D721Med (cell line): ENCODE measurements at regions not wholly inside any gene's neighbourhood (a gene's known extent, or its start where the extent isn't known, plus 50 kb on each side); places are given as distances from the start of the nearest gene placed in this dataset.
"Not testable (repeated sequence)": the region's sequence is repeated elsewhere in the genome, so short reads cannot be mapped to it uniquely, and the experiment has no call there.

Experiments used
- DNase-seq: peaks from one replicate; pipeline ENCODE4 v3.0.0; 2011; ENCODE audit warnings: low spot score; ENCODE audit not compliant: insufficient read length
- FAIRE-seq: peaks from 2 replicates; lab custom pipeline; 2011; peaks lifted over from hg19 to GRCh38; lab: Jason Lieb, UNC
- CTCF ChIP-seq: IDR thresholded peaks from 2 replicates; pipeline ENCODE4 v1.5.1; 2012; ENCODE audit warnings: mild to moderate bottlenecking, control low read depth; ENCODE audit not compliant: insufficient read depth; ENCODE audit errors: missing control alignments

GRCh38 chr10:27360581-27361172 lies 120.1 kb upstream of the ACBD5 start:
- FAIRE-seq (no peak), DNase-seq (peak; percentile 6)
- TF ChIP-seq CTCF: peak; percentile 98

DNA sequence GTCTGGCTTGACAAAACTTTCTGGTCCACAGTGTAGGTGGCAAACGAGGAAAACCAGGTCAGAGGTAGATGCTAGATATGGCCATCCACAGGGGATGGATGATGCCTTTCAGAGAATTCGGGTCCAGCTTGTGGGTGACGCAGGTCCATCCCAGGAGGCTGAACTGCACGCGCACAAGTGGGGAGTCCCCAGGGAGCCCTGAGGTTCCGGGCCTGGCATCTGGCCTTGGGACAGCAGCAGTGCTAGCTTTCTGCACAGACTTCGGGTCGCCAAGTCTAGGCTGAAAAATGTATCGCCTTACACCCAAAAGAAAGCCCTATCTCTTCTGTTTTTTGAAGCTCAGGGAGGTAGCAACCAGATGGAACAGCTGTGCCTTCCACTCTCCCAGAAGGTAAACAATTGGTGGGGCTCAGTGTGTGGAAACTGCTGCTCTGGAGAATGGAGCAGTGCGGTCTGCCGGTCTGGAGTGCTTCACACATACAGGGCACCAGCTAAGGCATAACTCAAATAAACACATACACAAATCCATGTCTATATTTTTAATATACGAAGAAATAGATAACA lies 119.3 kb upstream of the ACBD5 start:
- DNase-seq (no peak), FAIRE-seq (no peak)
- TF ChIP-seq CTCF: no peak

GRCh38 chr10:27356738-27357137 lies 116.1 kb upstream of the ACBD5 start:
- DNase-seq (no peak), FAIRE-seq (no peak)
- TF ChIP-seq CTCF: no peak

DNA sequence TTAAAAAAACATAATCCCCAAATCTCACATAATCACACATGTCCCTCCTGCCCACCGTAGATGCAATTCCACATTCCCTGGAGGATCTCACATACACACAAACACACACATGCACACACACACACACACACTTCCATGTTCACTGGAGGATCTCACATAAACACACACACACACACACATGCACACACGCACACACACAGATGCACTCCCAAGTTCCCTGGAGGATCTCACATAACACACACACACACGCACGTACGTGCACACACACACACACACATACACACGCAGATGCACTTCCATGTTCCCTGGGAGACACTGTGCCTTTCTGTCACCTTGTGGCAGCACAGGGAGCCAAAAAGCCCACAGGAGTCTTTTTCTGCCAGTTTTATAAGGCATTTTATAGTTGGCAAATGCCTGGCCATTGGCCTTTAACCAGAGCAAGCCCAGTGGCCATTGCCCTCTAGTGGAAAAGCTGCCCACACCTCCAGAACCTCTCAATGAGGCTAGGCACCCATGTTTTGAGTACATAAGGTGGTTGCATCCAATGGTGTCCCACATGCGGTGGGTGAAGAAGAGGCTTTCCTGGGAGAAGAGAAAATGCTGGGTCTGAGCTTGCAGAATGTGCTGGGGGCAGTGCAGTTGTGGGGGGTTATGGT lies 115.4 kb upstream of the ACBD5 start:
- FAIRE-seq: no peak
- TF ChIP-seq CTCF: no peak
- DNase-seq: no peak

GRCh38 chr10:27354643-27355270 lies 114.2 kb upstream of the ACBD5 start:
- DNase-seq, FAIRE-seq: not testable (repeated sequence)

DNA sequence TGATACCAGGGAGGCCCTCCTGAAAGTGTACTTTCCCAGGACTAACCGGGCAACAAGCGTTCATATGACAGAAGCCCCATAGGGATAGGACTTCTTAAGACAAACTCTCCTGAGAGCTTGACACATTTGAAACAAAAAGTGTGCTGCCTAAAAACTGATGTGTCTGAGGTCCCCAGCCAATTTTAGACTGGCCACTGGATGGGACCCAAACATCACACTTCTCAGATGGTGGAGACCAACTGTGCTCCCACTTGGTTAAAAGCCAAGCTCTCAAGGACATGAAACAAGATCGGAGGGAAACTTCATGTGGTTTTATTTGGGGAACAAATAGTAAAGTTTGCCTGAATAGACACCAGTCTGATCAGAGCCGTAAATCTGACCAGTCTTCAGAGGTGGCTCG lies 113.5 kb upstream of the ACBD5 start:
- DNase-seq, FAIRE-seq: not testable (repeated sequence)

DNA sequence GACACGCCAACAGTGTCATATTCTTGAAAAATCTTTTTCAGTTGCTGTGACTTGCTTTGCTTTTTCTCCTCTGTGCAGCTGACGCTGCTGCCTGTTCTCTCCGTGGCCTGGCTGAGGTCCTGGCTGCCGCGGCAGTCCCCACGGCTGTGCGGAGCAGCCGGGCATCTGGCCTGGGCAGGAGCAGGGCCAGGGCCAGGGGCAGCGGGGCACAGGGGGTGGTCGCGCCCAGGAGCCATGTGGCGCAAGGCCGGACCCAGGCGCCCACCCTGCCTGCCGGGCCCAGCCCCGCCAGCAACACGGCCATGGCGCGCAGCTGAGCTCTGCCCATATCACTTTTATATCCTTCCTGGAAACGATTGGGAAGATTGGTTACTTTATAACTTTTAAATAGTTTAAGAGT lies 109.4 kb upstream of the ACBD5 start:
- no peak for FAIRE-seq
- no peak for DNase-seq
- TF ChIP-seq CTCF: no peak

DNA sequence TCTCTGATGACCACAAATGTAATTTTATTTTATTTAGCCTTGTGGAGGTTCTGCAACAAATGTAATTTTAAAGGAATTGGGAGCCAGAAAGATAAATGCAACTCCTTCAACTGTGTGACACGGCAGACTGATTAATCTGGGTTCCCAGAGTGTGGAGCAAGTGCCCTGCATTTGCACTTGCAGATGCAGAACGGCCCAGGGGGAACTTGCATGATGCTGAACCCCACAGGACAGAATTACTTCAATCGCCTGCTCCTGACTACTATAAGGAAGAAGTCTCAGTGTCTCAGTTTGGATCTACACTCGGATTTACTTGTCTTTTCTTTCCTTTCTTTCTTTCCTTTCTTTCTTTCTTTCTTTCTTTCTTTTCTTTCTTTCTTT lies 107.2 kb upstream of the ACBD5 start:
- not testable (repeated sequence) for FAIRE-seq, DNase-seq
